Ecto neural progenitor cell (in vitro differentiated cells): ENCODE measurements at regions not wholly inside any gene's neighbourhood (a gene's known extent, or its start where the extent isn't known, plus 50 kb on each side); places are given as distances from the start of the nearest gene placed in this dataset.
"Not testable (repeated sequence)": the region's sequence is repeated elsewhere in the genome, so short reads cannot be mapped to it uniquely, and the experiment has no call there.

ENCODE experiments used
- DNase-seq: peaks from one replicate; pipeline ENCODE4 v3.0.0-alpha.2; 2018; ENCODE audit warnings: low spot score

DNA sequence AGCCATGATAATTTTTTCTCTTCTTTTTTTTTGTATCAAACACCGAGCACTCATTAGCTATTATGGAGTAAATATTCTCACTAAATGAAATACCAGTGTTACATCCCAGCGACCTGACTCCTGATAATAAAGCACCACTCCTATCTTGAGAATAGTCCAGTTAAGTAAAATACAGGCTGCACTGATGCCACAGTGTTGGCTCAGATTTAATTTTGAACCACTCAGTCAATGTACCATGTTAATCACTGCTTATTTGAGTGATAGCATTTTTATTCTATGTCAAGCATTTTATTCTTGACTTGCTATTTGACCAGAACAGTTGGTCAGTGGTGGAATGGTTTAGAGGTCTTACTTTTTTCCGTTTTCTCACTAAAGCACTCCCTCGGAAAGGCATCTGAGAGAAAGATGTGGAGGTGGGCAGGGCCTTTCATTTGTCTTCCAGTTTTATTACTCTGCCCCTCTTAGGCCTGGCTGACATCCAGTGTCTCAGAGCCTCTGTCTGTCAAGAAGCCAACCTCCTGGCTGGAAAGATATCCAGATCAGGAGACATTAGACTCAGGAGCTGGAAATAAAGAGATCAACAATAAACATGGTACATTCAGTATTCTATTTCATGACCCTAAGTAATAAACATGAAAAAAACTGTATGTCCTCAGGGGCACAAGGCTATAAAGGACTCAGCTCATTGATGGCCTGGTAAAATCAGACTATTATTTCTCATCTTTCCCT, 457.8 kb downstream of the EPM2A start:
- no peak for DNase-seq

DNA sequence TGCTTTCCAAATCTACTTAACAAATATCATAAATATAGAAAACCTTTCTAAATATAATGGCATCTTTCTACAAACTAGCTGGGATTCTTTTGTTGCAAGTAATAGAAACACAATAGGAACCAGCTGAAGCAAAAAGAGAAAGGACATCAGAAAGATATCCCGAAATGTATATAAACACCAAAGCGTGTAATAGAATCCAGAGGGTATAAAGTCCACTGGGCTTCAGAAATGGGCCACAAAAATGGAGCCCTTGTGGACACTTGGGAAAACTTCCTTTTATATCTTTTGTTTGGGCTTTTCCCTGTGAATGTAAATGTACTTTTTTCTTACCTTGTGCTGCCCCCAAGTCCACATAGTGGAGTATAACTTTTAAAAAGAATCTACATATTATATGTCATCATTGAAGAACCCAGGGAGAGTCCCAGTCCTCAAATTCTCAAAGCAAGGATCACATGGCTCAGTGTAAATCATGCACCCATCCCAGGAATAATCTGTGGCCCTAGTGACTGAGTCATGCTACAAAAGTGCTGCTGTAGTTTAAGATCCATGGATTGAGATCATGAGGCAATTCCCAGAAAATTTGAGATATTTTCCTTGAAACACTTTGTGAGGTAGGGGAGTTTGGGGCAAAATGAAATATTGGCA, 457.0 kb downstream of the EPM2A start:
- no peak for DNase-seq

DNA sequence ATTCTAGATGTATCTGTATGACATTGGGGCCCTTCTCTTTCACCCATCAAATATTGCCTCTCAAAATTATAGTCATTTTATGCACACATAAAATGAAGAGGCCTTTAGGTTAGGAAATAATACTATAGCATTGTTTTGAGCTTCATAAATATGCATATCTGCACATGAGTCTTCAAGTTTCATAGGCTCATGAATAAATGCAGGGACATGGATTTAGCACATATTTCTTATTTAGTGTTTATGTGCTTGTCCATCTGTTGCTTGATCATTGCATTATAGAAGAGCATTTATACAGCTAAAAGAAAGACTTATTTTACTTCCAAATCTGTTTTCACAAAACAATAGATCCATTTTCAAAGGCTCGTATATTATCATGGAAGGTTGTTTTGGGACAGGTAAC, 455.8 kb downstream of the EPM2A start:
- DNase-seq, result no peak

- DNase-seq, result no peak
These were observed 455.3 kb downstream of the EPM2A start for GRCh38 chr6:145279993-145280392.

- DNase-seq, result not testable (repeated sequence)
These were observed 452.1 kb downstream of the EPM2A start for GRCh38 chr6:145283209-145283608.

DNA sequence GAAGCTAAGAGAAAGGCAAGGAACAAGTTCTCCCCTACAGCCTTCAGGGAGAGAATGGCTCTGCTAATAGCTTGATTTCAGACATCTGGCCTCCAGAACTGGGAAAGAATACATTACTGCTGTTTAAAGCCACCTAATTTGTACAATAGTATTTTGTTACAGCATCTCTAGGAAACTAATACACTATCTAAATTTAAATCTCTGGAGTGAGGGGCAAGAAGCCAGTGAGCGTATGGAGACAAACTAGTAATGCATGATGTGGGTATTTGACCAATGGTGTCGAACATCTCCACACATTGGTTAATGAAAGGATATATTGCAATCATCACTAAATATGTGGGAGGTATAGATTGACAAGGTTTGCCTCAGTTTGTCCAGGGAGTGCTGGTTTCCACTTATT, 451.5 kb downstream of the EPM2A start:
- no peak for DNase-seq

DNA sequence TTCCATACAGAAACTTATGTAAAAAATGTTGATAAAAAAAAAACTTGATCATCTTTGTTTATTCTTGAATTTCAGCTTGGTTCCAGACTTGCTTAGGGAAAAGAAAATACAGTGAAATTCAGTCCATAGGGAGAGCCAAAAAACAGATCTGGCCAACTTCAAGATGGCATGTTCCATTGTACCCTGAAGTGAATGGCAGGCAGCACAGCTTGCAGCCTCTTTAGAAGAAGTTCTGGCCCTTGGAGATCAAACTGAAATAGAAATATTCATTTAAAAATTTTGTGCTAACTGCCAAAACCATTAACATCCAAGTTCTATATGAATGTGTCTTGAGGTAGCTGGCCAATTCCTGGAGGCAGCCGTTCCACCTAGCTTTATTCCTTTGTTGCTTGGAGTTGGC, 448.4 kb downstream of the EPM2A start:
- DNase-seq, result no peak

DNA sequence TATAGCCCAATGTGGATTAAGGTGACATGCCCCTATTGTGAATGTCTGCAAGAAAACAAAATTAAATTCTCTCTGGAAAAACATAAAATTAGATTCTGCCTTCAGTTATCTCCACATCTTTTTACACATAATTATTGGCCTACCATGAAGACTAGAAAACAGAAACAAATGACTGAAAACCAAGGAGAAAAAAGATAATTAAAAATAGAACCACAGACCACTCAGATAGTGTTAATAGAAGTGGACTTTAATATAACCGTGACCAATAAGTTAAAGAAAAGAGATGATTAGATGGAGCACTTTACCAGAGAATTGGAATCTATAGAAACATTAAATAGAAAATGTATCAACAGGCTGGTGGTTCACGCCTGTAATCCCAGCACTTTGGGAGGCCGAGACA, 445.7 kb downstream of the EPM2A start:
- no peak for DNase-seq

DNA sequence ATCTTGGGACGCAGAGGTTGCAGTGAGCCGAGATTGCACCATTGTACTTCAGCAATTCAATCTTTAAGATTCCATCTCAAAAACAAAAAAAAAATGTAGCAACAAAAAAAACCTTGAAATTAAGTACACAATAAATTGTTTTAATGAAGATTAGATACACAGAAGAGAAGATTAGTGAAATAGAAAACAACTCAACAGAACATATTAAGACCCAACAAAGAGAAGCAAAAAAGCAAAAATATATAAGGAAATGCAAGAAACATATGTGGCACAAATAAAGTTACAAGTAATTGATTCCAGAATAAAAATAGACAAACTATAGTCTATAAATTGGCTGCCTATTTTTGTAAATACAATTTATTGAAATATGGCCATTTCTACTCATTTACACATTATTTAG, 445.2 kb downstream of the EPM2A start:
- DNase-seq, result no peak

GRCh38 chr6:145292066-145292465, 443.3 kb downstream of the EPM2A start:
- DNase-seq, result no peak

DNA sequence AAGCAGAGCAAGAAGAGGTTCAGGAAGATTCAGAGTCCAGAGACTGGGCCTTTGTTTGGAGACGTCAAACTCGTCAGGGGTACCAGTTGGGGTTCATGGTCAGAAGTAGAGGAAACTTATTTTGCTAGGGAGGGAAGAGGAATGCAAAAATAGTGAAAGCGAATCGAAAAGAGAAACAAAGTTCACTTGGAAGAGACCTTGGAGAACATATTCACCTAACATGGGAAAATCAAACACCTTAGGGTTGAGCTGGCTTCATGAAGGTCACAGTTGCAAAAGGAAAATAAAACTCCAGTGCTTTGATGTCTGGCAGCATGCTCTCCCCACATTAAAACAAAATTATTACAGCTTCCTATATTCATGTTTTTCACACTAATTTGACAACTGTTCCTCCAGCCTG, 440.4 kb downstream of the EPM2A start:
- no peak for DNase-seq

- no peak for DNase-seq
These were observed 439.6 kb downstream of the EPM2A start for GRCh38 chr6:145295746-145296145.

DNA sequence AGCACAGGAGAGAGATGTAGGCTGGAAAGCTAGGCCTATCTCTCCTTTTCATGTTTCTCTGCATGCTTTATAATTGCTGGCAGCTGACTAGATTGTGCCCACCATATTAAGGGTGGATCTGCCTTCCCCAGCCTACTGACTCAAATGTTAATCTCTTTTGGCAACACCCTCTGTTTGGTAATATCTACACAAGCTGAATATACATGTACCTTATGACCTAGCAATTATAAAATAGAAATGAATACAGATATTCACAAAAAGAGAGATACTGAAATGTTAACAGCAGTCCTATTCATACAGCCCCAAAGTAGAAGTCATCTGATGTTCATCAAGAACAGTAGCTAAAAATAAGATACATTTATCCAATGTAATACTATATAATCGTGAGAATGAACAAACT, 429.6 kb downstream of the EPM2A start:
- no peak for DNase-seq

- no peak for DNase-seq
These were observed 428.8 kb downstream of the EPM2A start for GRCh38 chr6:145306489-145306888.

DNA sequence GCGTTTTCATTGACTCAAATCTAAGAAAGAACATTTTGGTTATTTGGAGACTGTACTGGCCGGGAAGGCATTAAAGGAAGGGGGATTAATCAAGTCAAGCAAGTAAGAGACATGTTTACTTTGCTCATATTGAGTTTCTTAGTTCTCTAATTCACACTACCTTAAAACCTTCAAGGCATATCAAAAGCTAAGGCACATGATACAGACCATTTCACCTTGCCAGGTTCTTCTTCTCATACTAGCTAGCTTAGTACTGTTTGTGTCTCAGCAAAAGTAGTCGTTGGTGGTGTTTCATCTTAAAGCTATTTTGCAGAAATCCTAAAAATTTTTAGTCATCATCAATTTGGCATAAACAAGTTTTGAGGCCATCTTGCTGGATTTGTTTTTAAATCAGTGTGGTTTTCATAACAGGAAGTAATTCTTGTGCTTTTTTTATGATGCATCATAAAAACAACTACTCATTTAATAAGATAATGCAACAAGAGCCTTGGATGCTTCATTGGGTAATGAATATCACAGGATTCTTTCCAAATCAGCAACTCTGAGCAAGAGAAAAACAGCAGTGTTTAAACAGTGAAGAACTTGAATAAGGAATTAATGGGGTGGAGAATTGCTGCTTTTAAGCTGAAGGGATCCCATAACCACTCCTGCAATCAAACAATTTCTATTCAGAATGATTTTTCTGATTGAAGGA, 425.3 kb downstream of the EPM2A start:
- DNase-seq, result no peak

DNA sequence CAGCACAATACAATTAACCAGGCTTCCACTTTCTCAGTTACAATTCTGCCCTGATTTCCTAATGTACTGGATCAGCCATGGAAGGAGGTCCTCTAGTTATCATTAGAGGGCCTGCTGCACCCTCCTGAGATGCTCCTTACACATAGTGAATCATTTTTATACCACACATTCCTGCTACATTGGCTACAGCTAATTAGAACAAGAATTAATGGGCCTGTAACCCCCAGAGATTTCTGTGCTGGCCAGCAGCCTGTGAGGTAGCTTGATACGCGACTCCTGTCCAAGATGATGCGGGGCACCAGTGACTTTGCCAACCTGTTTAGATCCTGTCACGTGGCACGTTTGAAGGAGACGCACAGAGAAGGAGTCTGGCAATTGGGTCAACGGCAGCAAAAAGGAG, 422.8 kb downstream of the EPM2A start:
- DNase-seq, result no peak

GRCh38 chr6:145313041-145313855, 422.1 kb downstream of the EPM2A start:
- DNase-seq, result no peak

- DNase-seq, result no peak
These were observed 419.2 kb downstream of the EPM2A start for GRCh38 chr6:145315982-145316600.

DNA sequence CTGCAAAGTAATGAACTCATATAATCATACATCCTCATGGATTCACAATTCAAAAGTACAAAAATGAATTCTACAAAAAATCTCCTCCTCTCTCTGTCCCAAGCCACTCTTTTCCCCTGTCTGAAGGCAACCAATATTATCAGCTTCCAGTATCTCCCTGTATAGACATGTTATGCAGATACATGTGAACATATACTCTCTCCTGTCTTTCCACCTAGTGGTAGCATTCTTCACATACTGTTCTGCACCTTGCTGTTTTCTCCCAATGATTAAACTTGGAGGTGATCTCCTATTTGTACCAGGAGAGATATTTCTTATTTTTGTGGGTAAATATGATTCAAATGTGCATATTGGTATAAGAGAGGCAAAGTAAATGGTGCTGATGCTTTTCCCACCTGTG, 416.4 kb downstream of the EPM2A start:
- no peak for DNase-seq

GRCh38 chr6:145319605-145320004, 415.7 kb downstream of the EPM2A start:
- DNase-seq, result no peak

- no peak for DNase-seq
These were observed 411.7 kb downstream of the EPM2A start for GRCh38 chr6:145323646-145324045.

DNA sequence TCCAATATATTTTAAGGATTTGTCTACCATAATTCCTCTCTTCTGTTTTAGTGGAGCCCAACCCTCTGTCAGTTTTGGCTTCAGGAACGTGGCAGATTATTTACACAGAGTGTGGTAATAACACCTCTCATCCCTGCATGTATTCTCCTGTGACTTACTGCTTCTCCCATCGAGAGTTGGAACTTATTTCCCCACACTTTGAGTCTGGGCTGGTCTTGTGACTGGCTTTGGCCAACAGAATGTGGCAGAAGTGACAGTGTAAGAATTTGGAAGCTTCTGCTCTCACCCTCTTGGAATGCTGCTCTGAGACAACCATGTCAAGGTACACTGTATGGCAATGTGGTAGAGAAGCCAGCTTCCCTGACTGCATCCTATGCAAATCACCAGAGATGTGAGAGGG, 407.7 kb downstream of the EPM2A start:
- DNase-seq, result no peak
